COR-L47 (cell line): ENCODE measurements at regions not wholly inside any gene's neighbourhood (a gene's known extent, or its start where the extent isn't known, plus 50 kb on each side); places are given as distances from the start of the nearest gene placed in this dataset.
"Not testable (repeated sequence)": the region's sequence is repeated elsewhere in the genome, so short reads cannot be mapped to it uniquely, and the experiment has no call there.

Experiments
- DNase-seq: peaks from one replicate; lab custom pipeline; 2025; lab: John Stamatoyannopoulos, UW

- no peak for DNase-seq
Measured at GRCh38 chr11:134944131-134944530, 532.1 kb upstream of the B3GAT1 start.

GRCh38 chr11:134943544-134943943 lies 531.5 kb upstream of the B3GAT1 start:
- DNase-seq = no peak

- no peak for DNase-seq
Measured at GRCh38 chr11:134942681-134943080, 530.6 kb upstream of the B3GAT1 start.

GRCh38 chr11:134941936-134942600 lies 530.0 kb upstream of the B3GAT1 start:
- DNase-seq = not testable (repeated sequence)

GRCh38 chr11:134941326-134941725 lies 529.3 kb upstream of the B3GAT1 start:
- DNase-seq = no peak

- DNase-seq = no peak
Measured at GRCh38 chr11:134940441-134941126, 528.5 kb upstream of the B3GAT1 start.

- no peak for DNase-seq
Measured at GRCh38 chr11:134939905-134940304, 527.9 kb upstream of the B3GAT1 start.

GRCh38 chr11:134939031-134939430 lies 527.0 kb upstream of the B3GAT1 start:
- no peak for DNase-seq

GRCh38 chr11:134938212-134938611 lies 526.2 kb upstream of the B3GAT1 start:
- no peak for DNase-seq

- DNase-seq = not testable (repeated sequence)
Measured at GRCh38 chr11:134937193-134937592, 525.2 kb upstream of the B3GAT1 start.

- no peak for DNase-seq
Measured at GRCh38 chr11:134932761-134933160, 520.7 kb upstream of the B3GAT1 start.

GRCh38 chr11:134925432-134925831 lies 513.4 kb upstream of the B3GAT1 start:
- DNase-seq = no peak

- DNase-seq = no peak
Measured at GRCh38 chr11:134923441-134923840, 511.4 kb upstream of the B3GAT1 start.

- no peak for DNase-seq
Measured at GRCh38 chr11:134921938-134922337, 509.9 kb upstream of the B3GAT1 start.

GRCh38 chr11:134920851-134921608 lies 509.0 kb upstream of the B3GAT1 start:
- DNase-seq = no peak

- no peak for DNase-seq
Measured at GRCh38 chr11:134916421-134917213, 504.6 kb upstream of the B3GAT1 start.

- DNase-seq = no peak
Measured at GRCh38 chr11:134915881-134916280, 503.8 kb upstream of the B3GAT1 start.

- DNase-seq = no peak
Measured at GRCh38 chr11:134915212-134915611, 503.2 kb upstream of the B3GAT1 start.

- DNase-seq = no peak
Measured at GRCh38 chr11:134913999-134914590, 502.1 kb upstream of the B3GAT1 start.

GRCh38 chr11:134913391-134913790 lies 501.3 kb upstream of the B3GAT1 start:
- DNase-seq = no peak

GRCh38 chr11:134911514-134912180 lies 499.6 kb upstream of the B3GAT1 start:
- no peak for DNase-seq
